DOHH2 (cell line): ENCODE measurements at regions not wholly inside any gene's neighbourhood (a gene's known extent, or its start where the extent isn't known, plus 50 kb on each side); places are given as distances from the start of the nearest gene placed in this dataset.

Experiments
- H3F3A ChIP-seq: fragments of 200-600 bp; sonication (generic), shearing (Covaris generic); 2 replicates; pipeline ENCODE4 v1.6.0; 2016; ENCODE audit warnings: antibody characterized with exemption, mild to moderate bottlenecking; ENCODE audit not compliant: control insufficient read depth, insufficient read depth
- H3K27ac ChIP-seq: fragments of 200-600 bp; sonication (generic); 2 replicates; pipeline ENCODE4 v1.5.1; 2014; ENCODE audit warnings: low read depth, mild to moderate bottlenecking, low read length, moderate library complexity
- H3K27me3 ChIP-seq: fragments of 200-600 bp; sonication (generic); 2 replicates; pipeline ENCODE4 v1.6.1; 2014; ENCODE audit warnings: mild to moderate bottlenecking, low read length, mixed read lengths; ENCODE audit not compliant: control insufficient read depth
- H3K36me3 ChIP-seq: fragments of 200-600 bp; sonication (generic); 2 replicates; pipeline ENCODE4 v1.6.1; 2014; ENCODE audit warnings: mild to moderate bottlenecking, low read length, moderate library complexity, mixed read lengths; ENCODE audit not compliant: control insufficient read depth
- H3K4me1 ChIP-seq: fragments of 200-600 bp; sonication (generic); 2 replicates; pipeline ENCODE4 v1.6.1; 2014; ENCODE audit warnings: mild to moderate bottlenecking, low read length, mixed read lengths; ENCODE audit not compliant: control insufficient read depth
- H3K4me2 ChIP-seq: fragments of 200-600 bp; sonication (generic); 2 replicates; pipeline ENCODE4 v1.6.0; 2014; ENCODE audit warnings: mild to moderate bottlenecking, low read length, moderate library complexity
- H3K4me3 ChIP-seq: fragments of 200-600 bp; sonication (generic); 2 replicates; pipeline ENCODE4 v1.5.1; 2014; ENCODE audit warnings: mild to moderate bottlenecking, low read length, mixed read lengths
- H3K79me2 ChIP-seq: fragments of 200-600 bp; sonication (generic); 2 replicates; pipeline ENCODE4 v1.6.1; 2014; ENCODE audit warnings: mild to moderate bottlenecking, low read length, mixed read lengths; ENCODE audit not compliant: control insufficient read depth
- H3K9me2 ChIP-seq: fragments of 200-600 bp; sonication (generic); replicated peaks from 2 replicates; pipeline ENCODE4 v1.6.1; 2014; ENCODE audit warnings: mild to moderate bottlenecking, low read length, mixed read lengths; ENCODE audit not compliant: control insufficient read depth
- H3K9me3 ChIP-seq: fragments of 200-600 bp; sonication (generic); 2 replicates; pipeline ENCODE4 v1.6.1; 2014; ENCODE audit warnings: antibody characterized with exemption, low read length, mixed read lengths; ENCODE audit not compliant: control insufficient read depth, insufficient read depth
- H4K20me1 ChIP-seq: fragments of 200-600 bp; sonication (generic); 2 replicates; pipeline ENCODE4 v1.6.0; 2014; ENCODE audit warnings: low read depth, mild to moderate bottlenecking, antibody characterized with exemption, low read length, moderate library complexity; ENCODE audit not compliant: control insufficient read depth, insufficient read depth
- EZH2phosphoT487 ChIP-seq: fragments of 200-600 bp; sonication (generic); IDR thresholded peaks from 2 replicates; pipeline ENCODE4 v1.6.1; 2017; ENCODE audit warnings: borderline replicate concordance, mild to moderate bottlenecking, antibody characterized with exemption, low read length, moderate library complexity, mixed read lengths
- TF ChIP-seq, protein P1 (sequence below): fragments of 200-600 bp; sonication (generic); IDR thresholded peaks from one replicate; pipeline ENCODE4 v1.5.1; 2014; ENCODE audit warnings: antibody characterized with exemption, mild to moderate bottlenecking, low read depth, low read length; ENCODE audit not compliant: poor library complexity, severe bottlenecking

GRCh38 chr3:67106874-67107273 lies 108.8 kb downstream of the KBTBD8 start:
- no peaks in the 10 kb centered on the region for H3K79me2 ChIP-seq
- no peaks in the 10 kb centered on the region for H3K9me2 ChIP-seq
- no peak overlapping the region for H3K27ac ChIP-seq
- no peak overlapping the region for H3K4me3 ChIP-seq
- no peaks in the 10 kb centered on the region for H3F3A ChIP-seq
- no peaks in the 10 kb centered on the region for H3K36me3 ChIP-seq
- TF ChIP-seq, protein P1, sequence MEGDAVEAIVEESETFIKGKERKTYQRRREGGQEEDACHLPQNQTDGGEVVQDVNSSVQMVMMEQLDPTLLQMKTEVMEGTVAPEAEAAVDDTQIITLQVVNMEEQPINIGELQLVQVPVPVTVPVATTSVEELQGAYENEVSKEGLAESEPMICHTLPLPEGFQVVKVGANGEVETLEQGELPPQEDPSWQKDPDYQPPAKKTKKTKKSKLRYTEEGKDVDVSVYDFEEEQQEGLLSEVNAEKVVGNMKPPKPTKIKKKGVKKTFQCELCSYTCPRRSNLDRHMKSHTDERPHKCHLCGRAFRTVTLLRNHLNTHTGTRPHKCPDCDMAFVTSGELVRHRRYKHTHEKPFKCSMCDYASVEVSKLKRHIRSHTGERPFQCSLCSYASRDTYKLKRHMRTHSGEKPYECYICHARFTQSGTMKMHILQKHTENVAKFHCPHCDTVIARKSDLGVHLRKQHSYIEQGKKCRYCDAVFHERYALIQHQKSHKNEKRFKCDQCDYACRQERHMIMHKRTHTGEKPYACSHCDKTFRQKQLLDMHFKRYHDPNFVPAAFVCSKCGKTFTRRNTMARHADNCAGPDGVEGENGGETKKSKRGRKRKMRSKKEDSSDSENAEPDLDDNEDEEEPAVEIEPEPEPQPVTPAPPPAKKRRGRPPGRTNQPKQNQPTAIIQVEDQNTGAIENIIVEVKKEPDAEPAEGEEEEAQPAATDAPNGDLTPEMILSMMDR = no peak
- no peak for TF ChIP-seq EZH2phosphoT487
- no peak overlapping the region for H3K4me2 ChIP-seq
- no peaks in the 10 kb centered on the region; the same call in 1 of the 2 replicates for H3K4me1 ChIP-seq
- H4K20me1 ChIP-seq = no peaks in the 10 kb centered on the region
- peaks cover 3% of the 10 kb centered on the region; the same call in 1 of the 2 replicates for H3K9me3 ChIP-seq
- H3K27me3 ChIP-seq = no peaks in the 10 kb centered on the region

DNA sequence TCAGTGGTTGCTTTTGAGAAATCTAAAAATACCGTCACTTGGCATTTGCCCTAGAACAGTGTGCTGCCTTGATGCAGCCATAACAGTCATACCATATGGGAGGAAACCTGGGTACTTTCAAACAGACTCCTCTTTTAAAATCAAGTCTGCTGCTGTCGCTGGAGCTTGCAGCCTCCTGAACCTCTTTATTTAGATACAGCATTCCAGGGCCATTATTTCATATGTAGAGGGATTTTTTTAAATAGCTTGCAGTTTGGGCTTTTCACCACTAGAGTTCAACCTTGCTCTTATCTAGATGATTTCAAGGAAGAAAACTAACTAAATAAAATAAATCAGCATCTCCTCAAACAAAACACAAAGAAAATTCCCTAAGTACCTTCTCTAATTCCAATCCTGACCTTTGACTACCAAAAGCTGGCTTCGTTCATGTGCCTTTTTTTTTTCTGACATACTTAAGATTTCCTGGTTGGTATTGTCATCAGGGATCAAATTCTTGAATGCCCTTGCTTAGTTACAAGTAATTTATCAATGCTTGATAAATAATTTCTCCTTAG lies 111.6 kb downstream of the KBTBD8 start:
- H3K9me2 ChIP-seq = no peaks in the 10 kb centered on the region
- no peaks in the 10 kb centered on the region for H3K79me2 ChIP-seq
- H3K27ac ChIP-seq = no peak overlapping the region
- H3K9me3 ChIP-seq = no peaks in the 10 kb centered on the region
- no peaks in the 10 kb centered on the region; the same call in 1 of the 2 replicates for H3K4me1 ChIP-seq
- no peak for TF ChIP-seq EZH2phosphoT487
- TF ChIP-seq, protein P1 = peak; percentile 74
- H3K4me3 ChIP-seq = no peak overlapping the region
- no peak overlapping the region for H3K4me2 ChIP-seq
- H3F3A ChIP-seq = no peaks in the 10 kb centered on the region
- H3K36me3 ChIP-seq = no peaks in the 10 kb centered on the region
- no peaks in the 10 kb centered on the region for H3K27me3 ChIP-seq
- H4K20me1 ChIP-seq = no peaks in the 10 kb centered on the region

DNA sequence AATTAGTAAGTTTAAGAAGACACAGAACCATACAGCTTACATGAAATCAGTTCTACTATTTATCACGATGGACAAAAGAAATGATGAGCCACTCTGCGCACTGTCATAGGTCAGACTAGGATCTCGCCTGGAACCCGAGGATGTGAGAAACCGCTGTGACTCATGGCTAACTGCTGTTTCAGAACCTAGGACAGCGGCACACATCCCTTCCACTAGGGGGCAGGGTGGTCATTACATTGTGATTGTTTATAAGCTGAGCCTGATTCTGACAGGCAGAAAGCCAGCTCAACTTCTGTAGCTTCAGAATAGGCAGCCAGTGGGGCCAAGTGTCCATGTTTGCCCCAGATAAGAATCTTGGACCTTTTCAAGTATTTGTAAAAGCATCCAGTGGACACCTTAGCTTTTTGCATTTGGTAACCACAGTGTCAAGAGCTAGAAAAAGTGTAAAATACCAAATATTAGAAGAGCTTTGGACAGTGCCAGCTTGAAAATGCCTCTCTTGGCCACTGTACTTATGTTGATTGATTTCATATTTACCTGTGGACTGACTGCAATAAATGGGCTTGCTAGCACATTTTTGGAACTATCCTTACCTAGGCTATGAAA lies 115.8 kb downstream of the KBTBD8 start:
- Histone ChIP-seq H4K20me1 (no peaks in the 10 kb centered on the region), H3K4me3 (no peak overlapping the region), H3K9me3 (no peaks in the 10 kb centered on the region), H3K79me2 (no peaks in the 10 kb centered on the region), H3K9me2 (no peaks in the 10 kb centered on the region), H3K27me3 (no peaks in the 10 kb centered on the region; the same call in 1 of the 2 replicates), H3K27ac (no peak overlapping the region), H3K4me2 (no peak overlapping the region), H3K4me1 (no peaks in the 10 kb centered on the region; the same call in 1 of the 2 replicates), H3F3A (no peaks in the 10 kb centered on the region), H3K36me3 (no peaks in the 10 kb centered on the region)
- TF ChIP-seq, protein P1 = peak; percentile 94
- TF ChIP-seq EZH2phosphoT487 = no peak
